ENCODE measurements at regions not wholly inside any gene's neighbourhood (a gene's known extent, or its start where the extent isn't known, plus 50 kb on each side); places are given as distances from the start of the nearest gene placed in this dataset.

- TF ChIP-seq, protein P1, sequence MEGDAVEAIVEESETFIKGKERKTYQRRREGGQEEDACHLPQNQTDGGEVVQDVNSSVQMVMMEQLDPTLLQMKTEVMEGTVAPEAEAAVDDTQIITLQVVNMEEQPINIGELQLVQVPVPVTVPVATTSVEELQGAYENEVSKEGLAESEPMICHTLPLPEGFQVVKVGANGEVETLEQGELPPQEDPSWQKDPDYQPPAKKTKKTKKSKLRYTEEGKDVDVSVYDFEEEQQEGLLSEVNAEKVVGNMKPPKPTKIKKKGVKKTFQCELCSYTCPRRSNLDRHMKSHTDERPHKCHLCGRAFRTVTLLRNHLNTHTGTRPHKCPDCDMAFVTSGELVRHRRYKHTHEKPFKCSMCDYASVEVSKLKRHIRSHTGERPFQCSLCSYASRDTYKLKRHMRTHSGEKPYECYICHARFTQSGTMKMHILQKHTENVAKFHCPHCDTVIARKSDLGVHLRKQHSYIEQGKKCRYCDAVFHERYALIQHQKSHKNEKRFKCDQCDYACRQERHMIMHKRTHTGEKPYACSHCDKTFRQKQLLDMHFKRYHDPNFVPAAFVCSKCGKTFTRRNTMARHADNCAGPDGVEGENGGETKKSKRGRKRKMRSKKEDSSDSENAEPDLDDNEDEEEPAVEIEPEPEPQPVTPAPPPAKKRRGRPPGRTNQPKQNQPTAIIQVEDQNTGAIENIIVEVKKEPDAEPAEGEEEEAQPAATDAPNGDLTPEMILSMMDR (IDR thresholded peaks at IDR 0.05; ENCODE audit: extremely low read depth, low read depth, low read length): no peak
- peaks cover 3% of the 10 kb centered on the region for H3K27me3 ChIP-seq (ENCODE audit: insufficient read depth, low read length)
- peak overlapping the region; percentile 14 for H3K4me2 ChIP-seq (ENCODE audit: insufficient read depth, low read length)
- DNase-seq (ENCODE audit: insufficient read length, low spot score, missing footprints): peak; percentile 2
- no peaks in the 10 kb centered on the region for H3K79me2 ChIP-seq (ENCODE audit: insufficient read depth, low read length)
- H4K20me1 ChIP-seq (ENCODE audit: insufficient read depth, low read length): no peaks in the 10 kb centered on the region
- H3K4me1 ChIP-seq (ENCODE audit: insufficient read depth, low read length): peaks cover 22% of the 10 kb centered on the region
- peak overlapping the region; percentile 43 for H3K27ac ChIP-seq (ENCODE audit: low read depth, low read length)
- no peaks in the 10 kb centered on the region for H3K36me3 ChIP-seq (ENCODE audit: insufficient read depth, low read length)
- no peaks in the 10 kb centered on the region for H3K9me3 ChIP-seq (ENCODE audit: low read depth, low read length)
- H3K4me3 ChIP-seq (ENCODE audit: insufficient read depth, low read length): no peak overlapping the region
- no peak overlapping the region for H2AFZ ChIP-seq (ENCODE audit: low read length)
Measured at GRCh38 chr12:24062642-24063245, 113.3 kb upstream of the SOX5 start.

DNA sequence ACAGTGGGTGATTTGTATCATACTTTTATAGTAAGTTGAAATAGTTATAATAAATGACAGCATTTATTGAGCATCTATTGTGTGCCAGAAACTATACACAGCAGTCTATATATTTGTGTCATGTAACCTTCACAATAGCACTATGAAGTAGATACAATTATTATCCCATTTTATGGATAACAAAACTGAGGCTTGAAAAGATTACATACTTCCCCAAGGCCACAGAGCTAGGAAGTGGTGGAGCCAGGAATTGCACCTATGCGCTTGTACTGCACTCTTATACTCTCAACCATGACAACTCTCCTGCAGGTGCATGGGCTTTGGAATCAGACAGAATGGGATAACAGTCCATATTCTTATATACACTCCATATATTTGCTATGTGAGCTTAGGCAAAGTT is 110.6 kb upstream of the SOX5 start:
- Histone ChIP-seq H3K36me3 (ENCODE audit: insufficient read depth, low read length) (no peaks in the 10 kb centered on the region), H4K20me1 (ENCODE audit: insufficient read depth, low read length) (no peaks in the 10 kb centered on the region), H3K27ac (ENCODE audit: low read depth, low read length) (no peak overlapping the region), H3K9me3 (ENCODE audit: low read depth, low read length) (no peaks in the 10 kb centered on the region), H3K79me2 (ENCODE audit: insufficient read depth, low read length) (no peaks in the 10 kb centered on the region), H3K4me2 (ENCODE audit: insufficient read depth, low read length) (no peak overlapping the region), H3K4me1 (ENCODE audit: insufficient read depth, low read length) (peaks cover 8% of the 10 kb centered on the region), H2AFZ (ENCODE audit: low read length) (no peak overlapping the region), H3K27me3 (ENCODE audit: insufficient read depth, low read length) (peaks cover 3% of the 10 kb centered on the region), H3K4me3 (ENCODE audit: insufficient read depth, low read length) (no peak overlapping the region)
- TF ChIP-seq, protein P1 (IDR thresholded peaks at IDR 0.05; ENCODE audit: extremely low read depth, low read depth, low read length): no peak
- no peak for DNase-seq (ENCODE audit: insufficient read length, low spot score, missing footprints)

- H3K4me2 ChIP-seq (ENCODE audit: insufficient read depth, low read length): no peak overlapping the region
- no peak overlapping the region for H3K4me3 ChIP-seq (ENCODE audit: insufficient read depth, low read length)
- H3K27ac ChIP-seq (ENCODE audit: low read depth, low read length): no peak overlapping the region
- no peak overlapping the region for H2AFZ ChIP-seq (ENCODE audit: low read length)
- H4K20me1 ChIP-seq (ENCODE audit: insufficient read depth, low read length): no peaks in the 10 kb centered on the region
- no peaks in the 10 kb centered on the region for H3K79me2 ChIP-seq (ENCODE audit: insufficient read depth, low read length)
- no peaks in the 10 kb centered on the region for H3K36me3 ChIP-seq (ENCODE audit: insufficient read depth, low read length)
- TF ChIP-seq, protein P1 (IDR thresholded peaks at IDR 0.05; ENCODE audit: extremely low read depth, low read depth, low read length): no peak
- no peaks in the 10 kb centered on the region for H3K9me3 ChIP-seq (ENCODE audit: low read depth, low read length)
- no peak for DNase-seq (ENCODE audit: insufficient read length, low spot score, missing footprints)
- peaks cover 3% of the 10 kb centered on the region for H3K27me3 ChIP-seq (ENCODE audit: insufficient read depth, low read length)
- H3K4me1 ChIP-seq (ENCODE audit: insufficient read depth, low read length): peaks cover 8% of the 10 kb centered on the region
Measured at GRCh38 chr12:24057920-24058476, 108.5 kb upstream of the SOX5 start.

DNA sequence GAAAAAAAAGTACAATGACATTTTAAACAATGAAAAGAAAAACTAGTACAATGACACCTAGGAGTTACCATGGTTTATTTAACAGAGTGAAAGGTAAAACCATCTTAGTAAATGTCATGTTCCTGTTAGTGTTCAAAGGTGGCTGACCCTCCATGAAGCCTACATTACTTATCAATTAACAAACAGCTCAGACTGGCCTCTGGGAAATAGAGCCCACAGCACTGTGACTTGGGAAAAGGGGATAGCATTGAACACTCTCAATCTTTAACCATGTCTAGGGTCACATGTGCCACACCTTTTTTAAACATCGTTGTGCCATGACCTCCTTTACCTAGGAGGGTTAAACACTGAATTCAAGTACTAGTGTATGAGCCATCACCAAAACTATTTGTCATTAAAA is 106.3 kb upstream of the SOX5 start:
- no peak for DNase-seq (ENCODE audit: insufficient read length, low spot score, missing footprints)
- Histone ChIP-seq H4K20me1 (ENCODE audit: insufficient read depth, low read length) (no peaks in the 10 kb centered on the region), H3K36me3 (ENCODE audit: insufficient read depth, low read length) (no peaks in the 10 kb centered on the region), H3K27me3 (ENCODE audit: insufficient read depth, low read length) (peaks cover 3% of the 10 kb centered on the region), H3K9me3 (ENCODE audit: low read depth, low read length) (no peaks in the 10 kb centered on the region), H2AFZ (ENCODE audit: low read length) (no peak overlapping the region), H3K4me3 (ENCODE audit: insufficient read depth, low read length) (no peak overlapping the region), H3K4me1 (ENCODE audit: insufficient read depth, low read length) (no peaks in the 10 kb centered on the region), H3K4me2 (ENCODE audit: insufficient read depth, low read length) (no peak overlapping the region), H3K27ac (ENCODE audit: low read depth, low read length) (no peak overlapping the region), H3K79me2 (ENCODE audit: insufficient read depth, low read length) (no peaks in the 10 kb centered on the region)
- TF ChIP-seq, protein P1 (IDR thresholded peaks at IDR 0.05; ENCODE audit: extremely low read depth, low read depth, low read length): no peak
